AG09319 (cell line): ENCODE measurements at regions not wholly inside any gene's neighbourhood (a gene's known extent, or its start where the extent isn't known, plus 50 kb on each side); places are given as distances from the start of the nearest gene placed in this dataset.

Source experiments
- DNase-seq: peaks from one replicate; pipeline ENCODE4 v3.0.0-alpha.2; 2010; ENCODE audit warnings: low read depth; ENCODE audit errors: extremely low read depth
- TF ChIP-seq, protein P1 (sequence below): IDR thresholded peaks from 2 replicates; pipeline ENCODE4 v1.5.1; 2011; ENCODE audit warnings: low read depth, mild to moderate bottlenecking, inconsistent platforms, low read length, moderate library complexity

DNA sequence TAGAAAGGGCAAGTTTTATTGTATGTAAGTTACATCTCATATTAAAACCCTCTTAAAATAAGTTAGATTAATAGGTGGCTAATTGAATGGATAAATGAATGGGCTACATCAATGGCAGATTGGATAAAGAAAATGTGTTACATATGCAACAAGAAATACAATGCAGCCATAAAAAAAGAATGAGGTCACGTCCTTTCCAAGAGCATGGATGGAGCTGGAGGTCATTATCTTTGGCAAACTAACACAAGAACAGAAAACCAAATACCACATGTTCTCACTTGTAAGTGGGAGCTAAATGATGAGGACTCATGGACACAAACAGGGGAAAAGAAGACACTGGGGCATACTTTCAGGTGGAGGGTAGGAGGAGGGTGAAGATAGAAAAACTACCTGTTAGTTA, 182.2 kb upstream of the GNAI1 start:
- TF ChIP-seq, protein P1, sequence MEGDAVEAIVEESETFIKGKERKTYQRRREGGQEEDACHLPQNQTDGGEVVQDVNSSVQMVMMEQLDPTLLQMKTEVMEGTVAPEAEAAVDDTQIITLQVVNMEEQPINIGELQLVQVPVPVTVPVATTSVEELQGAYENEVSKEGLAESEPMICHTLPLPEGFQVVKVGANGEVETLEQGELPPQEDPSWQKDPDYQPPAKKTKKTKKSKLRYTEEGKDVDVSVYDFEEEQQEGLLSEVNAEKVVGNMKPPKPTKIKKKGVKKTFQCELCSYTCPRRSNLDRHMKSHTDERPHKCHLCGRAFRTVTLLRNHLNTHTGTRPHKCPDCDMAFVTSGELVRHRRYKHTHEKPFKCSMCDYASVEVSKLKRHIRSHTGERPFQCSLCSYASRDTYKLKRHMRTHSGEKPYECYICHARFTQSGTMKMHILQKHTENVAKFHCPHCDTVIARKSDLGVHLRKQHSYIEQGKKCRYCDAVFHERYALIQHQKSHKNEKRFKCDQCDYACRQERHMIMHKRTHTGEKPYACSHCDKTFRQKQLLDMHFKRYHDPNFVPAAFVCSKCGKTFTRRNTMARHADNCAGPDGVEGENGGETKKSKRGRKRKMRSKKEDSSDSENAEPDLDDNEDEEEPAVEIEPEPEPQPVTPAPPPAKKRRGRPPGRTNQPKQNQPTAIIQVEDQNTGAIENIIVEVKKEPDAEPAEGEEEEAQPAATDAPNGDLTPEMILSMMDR, result no peak
- DNase-seq, result no peak

DNA sequence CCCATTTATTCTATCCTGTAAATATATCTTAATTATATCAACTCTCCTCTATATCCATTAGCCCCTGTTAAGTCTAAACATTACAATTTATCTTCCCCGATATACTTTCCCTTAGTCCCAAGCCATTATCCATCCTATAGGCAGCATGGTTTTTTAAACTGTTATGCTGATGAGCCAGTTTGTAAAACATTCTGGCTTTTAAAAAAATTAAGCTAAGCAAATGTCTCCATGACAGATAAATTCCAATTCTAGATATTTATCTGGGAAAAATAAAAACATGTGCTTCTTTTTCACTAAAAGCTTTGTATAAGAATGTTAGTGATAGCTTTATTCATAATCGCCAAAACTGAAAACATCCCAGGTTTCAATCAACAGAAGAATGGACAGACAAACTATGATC, 183.2 kb upstream of the GNAI1 start:
- DNase-seq, result no peak
- TF ChIP-seq, protein P1, result no peak

DNA sequence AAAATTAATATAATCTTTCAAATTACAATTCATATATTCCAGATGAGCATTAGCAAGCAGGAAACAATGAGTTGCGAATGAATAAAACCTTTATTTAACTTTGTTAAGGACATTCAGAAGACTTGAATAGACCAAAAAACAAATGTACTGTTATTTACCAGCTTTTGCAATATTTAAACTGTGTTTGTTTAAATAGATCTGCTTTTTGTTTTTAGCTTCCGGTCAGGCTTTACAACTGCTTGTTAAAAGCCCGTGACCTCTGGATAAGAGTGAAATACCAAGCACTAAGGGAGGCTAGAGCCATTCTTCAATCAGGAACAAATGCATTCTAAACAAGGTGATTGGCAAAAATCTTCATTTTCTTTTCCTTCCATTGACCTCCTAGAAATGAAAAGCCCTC, 184.9 kb upstream of the GNAI1 start:
- TF ChIP-seq, protein P1, result no peak
- no peak for DNase-seq

DNA sequence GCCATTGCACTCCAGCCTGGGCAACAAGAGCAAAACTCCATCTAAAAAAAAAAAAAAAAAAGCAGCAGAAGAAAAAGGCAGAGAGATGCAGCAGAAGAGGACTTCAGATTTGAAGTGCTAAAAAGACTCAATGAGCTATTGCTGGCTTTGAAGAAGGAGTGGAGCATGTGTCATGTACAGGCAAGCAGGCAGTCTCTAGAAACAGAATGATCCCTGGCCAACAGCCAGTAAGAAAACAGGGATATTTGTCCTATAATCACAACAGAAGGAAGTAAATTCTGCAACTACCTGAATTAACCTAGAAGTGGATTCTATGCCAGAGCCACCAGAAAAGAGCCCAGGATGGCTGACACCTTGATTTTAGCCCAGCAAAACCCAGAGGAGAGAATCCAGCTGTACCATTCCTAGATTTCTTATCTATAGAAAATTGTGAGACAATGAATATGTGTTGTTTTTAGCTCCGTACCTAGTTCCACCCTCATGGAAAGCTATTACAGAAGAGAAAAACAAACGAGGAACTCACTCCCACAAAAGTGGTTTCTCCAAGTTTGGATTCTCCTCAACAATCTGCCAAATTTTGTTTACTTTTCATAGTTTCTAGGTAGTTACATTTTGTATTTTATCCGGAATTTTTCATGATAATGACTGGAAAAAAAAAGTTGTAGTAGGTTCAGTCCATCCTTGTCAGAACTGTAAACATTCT, 198.2 kb upstream of the GNAI1 start:
- TF ChIP-seq, protein P1, result no peak
- DNase-seq, result no peak

DNA sequence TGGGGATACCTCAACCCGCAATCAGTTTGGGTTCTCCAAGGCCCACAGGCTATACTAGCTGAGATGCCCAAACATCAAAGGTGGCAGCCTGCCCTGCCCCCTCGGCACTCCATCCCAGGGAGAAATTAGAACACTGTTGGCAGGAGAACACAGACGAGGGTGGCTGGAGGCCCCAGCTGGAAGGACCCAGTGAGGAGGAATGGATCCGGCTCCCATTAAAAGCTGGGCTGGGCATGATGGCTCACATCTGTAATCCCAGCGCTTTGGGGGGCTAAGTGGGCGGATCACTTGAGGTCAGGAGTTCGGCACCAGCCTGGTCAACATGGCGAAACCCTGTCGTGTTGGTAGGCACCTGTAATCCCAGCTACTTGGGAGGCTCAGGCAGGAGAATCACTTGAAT, 199.9 kb upstream of the GNAI1 start:
- TF ChIP-seq, protein P1, result no peak
- no peak for DNase-seq

DNA sequence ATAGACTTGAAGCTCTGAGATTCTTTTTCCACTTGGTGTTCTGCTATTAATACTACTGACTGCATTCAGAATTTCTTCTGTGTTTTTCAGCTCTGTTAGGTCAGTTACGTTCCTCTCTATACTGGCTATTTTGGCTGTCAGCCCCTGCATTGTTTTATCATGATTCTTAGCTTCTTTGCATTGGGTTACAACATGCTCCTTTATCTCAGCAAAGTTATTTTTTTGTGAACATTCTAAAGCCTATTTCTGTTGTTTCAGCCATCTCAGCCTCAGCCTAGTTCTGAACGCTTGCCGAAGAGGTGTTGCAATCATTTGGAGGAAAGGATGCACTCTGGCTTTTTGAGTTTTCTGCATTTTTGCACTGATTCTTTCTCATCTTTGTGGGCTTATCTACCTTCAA, 201.5 kb upstream of the GNAI1 start:
- TF ChIP-seq, protein P1, result no peak

DNA sequence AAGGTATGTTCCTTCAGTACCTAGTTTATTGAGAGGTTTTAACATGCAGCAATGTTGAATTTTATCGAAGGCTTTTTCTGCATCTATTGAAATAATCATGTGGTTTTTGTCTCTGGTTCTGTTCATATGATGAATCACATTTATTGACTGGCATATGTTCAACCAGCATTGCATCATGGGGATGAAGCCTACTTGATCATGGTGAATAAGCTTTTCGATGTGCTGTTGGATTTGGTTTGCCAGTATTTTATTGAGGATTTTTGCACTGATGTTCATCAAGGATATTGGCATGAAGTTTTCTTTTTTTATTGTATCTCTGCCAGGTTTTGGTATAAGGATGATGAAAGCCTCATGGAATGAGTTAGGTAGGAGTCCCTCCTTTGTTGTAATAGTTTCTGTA, 204.0 kb upstream of the GNAI1 start:
- no peak for DNase-seq
- TF ChIP-seq, protein P1, result no peak

More for the DNA sequence above, 201.5 kb upstream of the GNAI1 start:
- DNase-seq, result no peak
